SK-N-SH (cell line): ENCODE measurements at regions not wholly inside any gene's neighbourhood (a gene's known extent, or its start where the extent isn't known, plus 50 kb on each side); places are given as distances from the start of the nearest gene placed in this dataset.

Experiments used
- EZH2phosphoT487 ChIP-seq: fragments of 200-600 bp; sonication (generic); IDR thresholded peaks from 2 replicates; pipeline ENCODE4 v1.6.1; 2017; ENCODE audit warnings: low read depth, mixed run types, mild to moderate bottlenecking, antibody characterized with exemption, moderate library complexity, borderline replicate concordance
- GATA2 ChIP-seq: sonication (generic); formaldehyde crosslinking; IDR thresholded peaks from 2 replicates; pipeline ENCODE4 v1.5.0; 2020; ENCODE audit warnings: mild to moderate bottlenecking, missing genetic modification reagents
- NFIC ChIP-seq: IDR thresholded peaks from 2 replicates; pipeline ENCODE4 v1.4.0; 2012; ENCODE audit warnings: borderline replicate concordance
- NRF1 ChIP-seq: IDR thresholded peaks from 2 replicates; pipeline ENCODE4 v1.6.1; 2012; ENCODE audit warnings: low read depth, mild to moderate bottlenecking, low read length
- POLR2AphosphoS5 ChIP-seq: IDR thresholded peaks from 2 replicates; pipeline ENCODE4 v1.6.1; 2012; ENCODE audit warnings: low read depth, low read length
- RAD21 ChIP-seq: IDR thresholded peaks from 2 replicates; pipeline ENCODE4 v1.6.1; 2012; ENCODE audit warnings: mild to moderate bottlenecking, low read length
- REST ChIP-seq: IDR thresholded peaks from 2 replicates; pipeline ENCODE4 v1.6.1; 2012; ENCODE audit warnings: mild to moderate bottlenecking, low read depth, low read length, moderate library complexity
- SIN3A ChIP-seq: IDR thresholded peaks from 2 replicates; pipeline ENCODE4 v1.6.1; 2012; ENCODE audit warnings: low read depth, mild to moderate bottlenecking, low read length, moderate library complexity, borderline replicate concordance
- SMC3 ChIP-seq: IDR thresholded peaks from 2 replicates; pipeline ENCODE4 v1.6.1; 2012; ENCODE audit warnings: low read depth, low read length, improper control_type of control experiment
- USF2 ChIP-seq: fragments of 150-350 bp; IDR thresholded peaks from 2 replicates; pipeline ENCODE4 v1.6.1; 2017; ENCODE audit warnings: antibody characterized with exemption, low read length, low read depth, borderline replicate concordance
- TF ChIP-seq, protein P1 (sequence below): fragments of 200-600 bp; sonication (generic); IDR thresholded peaks from 2 replicates; pipeline ENCODE4 v1.6.1; 2017; ENCODE audit warnings: antibody characterized with exemption, mild to moderate bottlenecking, moderate library complexity
- TF ChIP-seq, protein P2 (sequence below): IDR thresholded peaks from 2 replicates; pipeline ENCODE4 v1.4.0; 2012; ENCODE audit warnings: low read depth

- TF ChIP-seq, protein P1, sequence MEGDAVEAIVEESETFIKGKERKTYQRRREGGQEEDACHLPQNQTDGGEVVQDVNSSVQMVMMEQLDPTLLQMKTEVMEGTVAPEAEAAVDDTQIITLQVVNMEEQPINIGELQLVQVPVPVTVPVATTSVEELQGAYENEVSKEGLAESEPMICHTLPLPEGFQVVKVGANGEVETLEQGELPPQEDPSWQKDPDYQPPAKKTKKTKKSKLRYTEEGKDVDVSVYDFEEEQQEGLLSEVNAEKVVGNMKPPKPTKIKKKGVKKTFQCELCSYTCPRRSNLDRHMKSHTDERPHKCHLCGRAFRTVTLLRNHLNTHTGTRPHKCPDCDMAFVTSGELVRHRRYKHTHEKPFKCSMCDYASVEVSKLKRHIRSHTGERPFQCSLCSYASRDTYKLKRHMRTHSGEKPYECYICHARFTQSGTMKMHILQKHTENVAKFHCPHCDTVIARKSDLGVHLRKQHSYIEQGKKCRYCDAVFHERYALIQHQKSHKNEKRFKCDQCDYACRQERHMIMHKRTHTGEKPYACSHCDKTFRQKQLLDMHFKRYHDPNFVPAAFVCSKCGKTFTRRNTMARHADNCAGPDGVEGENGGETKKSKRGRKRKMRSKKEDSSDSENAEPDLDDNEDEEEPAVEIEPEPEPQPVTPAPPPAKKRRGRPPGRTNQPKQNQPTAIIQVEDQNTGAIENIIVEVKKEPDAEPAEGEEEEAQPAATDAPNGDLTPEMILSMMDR: no peak
- no peak for TF ChIP-seq USF2
- TF ChIP-seq RAD21: no peak
- no peak for TF ChIP-seq EZH2phosphoT487
- TF ChIP-seq REST: no peak
- no peak for TF ChIP-seq GATA2 (CRISPR knock-in tag)
- no peak for TF ChIP-seq SMC3
- TF ChIP-seq, protein P2, sequence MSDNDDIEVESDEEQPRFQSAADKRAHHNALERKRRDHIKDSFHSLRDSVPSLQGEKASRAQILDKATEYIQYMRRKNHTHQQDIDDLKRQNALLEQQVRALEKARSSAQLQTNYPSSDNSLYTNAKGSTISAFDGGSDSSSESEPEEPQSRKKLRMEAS: no peak
- no peak for TF ChIP-seq POLR2AphosphoS5
- no peak for TF ChIP-seq NRF1
- no peak for TF ChIP-seq NFIC
- no peak for TF ChIP-seq SIN3A
These were observed 196.1 kb upstream of the RXFP2 start for GRCh38 chr13:31543190-31543589.
